ENCODE measurements at regions not wholly inside any gene's neighbourhood (a gene's known extent, or its start where the extent isn't known, plus 50 kb on each side); places are given as distances from the start of the nearest gene placed in this dataset.
"Not testable (repeated sequence)": the region's sequence is repeated elsewhere in the genome, so short reads cannot be mapped to it uniquely, and the experiment has no call there.

DNA sequence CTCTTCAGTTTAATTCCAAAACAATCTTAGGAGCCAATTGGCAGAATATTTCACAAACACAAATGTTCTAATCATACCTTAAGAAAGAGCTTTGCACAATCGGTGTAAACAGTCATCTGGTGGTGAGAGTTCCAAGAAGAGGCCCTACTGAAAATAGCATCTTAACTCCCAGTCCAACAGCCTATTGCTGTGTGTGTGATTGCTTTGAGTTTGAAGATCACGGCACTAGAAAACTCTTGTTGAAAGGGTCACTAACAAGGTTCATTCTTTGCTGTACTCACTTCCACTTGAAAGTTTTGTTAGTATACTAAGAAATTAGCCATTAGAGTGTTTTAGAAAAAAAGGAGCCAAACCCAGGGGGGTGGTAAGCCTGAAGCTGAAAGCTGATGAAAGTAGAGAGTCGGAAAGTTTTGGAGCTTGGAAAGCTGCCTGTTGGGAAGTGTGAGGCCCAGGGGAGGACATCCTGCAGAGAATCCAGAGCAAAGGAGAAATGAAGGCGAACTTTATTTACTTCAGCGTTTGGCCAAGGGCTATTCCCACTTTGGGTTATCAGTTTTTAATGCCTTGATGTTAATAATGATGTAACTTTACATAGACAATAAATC, 180.3 kb upstream of the GHR start:
- DNase-seq (ENCODE audit: low spot score), result no peak

DNA sequence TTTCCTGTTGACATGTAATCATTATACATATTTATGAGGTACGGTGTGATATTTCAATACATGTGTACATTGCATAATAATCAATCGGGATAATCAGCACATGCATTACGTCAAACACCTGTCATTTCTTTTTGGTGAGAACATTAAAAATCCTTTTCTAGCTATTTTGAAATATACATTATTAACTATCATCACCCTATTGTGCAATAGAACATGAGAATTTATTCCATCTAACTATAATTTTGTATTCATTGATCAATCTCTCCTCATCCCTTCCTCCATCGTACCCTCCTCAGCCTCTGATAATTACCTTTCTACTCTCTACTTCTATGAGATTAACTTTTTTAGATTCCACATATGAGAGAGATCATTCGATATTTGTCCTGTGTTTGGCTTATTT, 170.9 kb upstream of the GHR start:
- DNase-seq (ENCODE audit: low spot score), result no peak

- DNase-seq (ENCODE audit: low spot score), result not testable (repeated sequence)
Measured at GRCh38 chr5:42259914-42260313, 163.3 kb upstream of the GHR start.

DNA sequence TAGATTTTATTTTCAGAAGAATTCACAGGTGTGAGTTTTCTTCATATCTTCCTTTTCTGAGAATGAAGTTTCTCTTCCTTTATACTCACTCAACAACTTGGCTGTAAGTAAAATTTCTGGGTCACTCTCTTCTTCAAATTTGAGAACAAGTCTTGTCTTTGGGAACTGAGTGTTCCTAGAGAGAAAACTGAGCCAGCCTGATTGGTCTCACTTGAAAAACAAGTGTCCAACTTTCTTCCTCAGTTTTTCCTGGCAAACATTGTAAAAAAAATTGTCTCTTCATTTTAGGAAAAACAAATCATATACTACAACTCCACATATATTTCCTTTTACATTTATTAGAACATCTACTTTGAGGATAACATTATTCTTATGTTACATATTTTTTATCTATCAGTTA, 156.1 kb upstream of the GHR start:
- no peak for DNase-seq (ENCODE audit: low spot score)

- not testable (repeated sequence) for DNase-seq (ENCODE audit: low spot score)
Measured at GRCh38 chr5:42268170-42268569, 155.1 kb upstream of the GHR start.

- no peak for DNase-seq (ENCODE audit: low spot score)
Measured at GRCh38 chr5:42268630-42269029, 154.6 kb upstream of the GHR start.

- DNase-seq (ENCODE audit: low spot score), result no peak
Measured at GRCh38 chr5:42270771-42271170, 152.5 kb upstream of the GHR start.

GRCh38 chr5:42274913-42275312, 148.3 kb upstream of the GHR start:
- no peak for DNase-seq (ENCODE audit: low spot score)

DNA sequence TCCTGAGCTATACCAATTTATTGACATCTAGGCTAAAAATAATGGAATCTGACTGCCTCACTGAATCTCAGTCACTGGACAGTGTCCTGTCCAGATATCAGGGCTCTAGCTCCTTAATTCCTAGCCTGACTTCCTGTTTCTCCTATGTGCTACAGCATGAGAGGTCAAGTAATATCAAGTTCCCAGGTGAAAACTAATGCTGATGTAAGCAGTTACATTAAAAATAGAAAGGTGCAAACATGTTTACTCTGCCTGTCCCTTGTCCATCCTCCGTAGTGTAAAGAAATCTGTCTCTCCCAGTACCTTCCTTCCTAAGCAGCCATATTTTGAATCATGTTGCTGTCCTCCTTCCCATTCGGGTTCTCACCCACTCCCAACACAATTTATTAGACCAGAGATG, 145.9 kb upstream of the GHR start:
- no peak for DNase-seq (ENCODE audit: low spot score)

DNA sequence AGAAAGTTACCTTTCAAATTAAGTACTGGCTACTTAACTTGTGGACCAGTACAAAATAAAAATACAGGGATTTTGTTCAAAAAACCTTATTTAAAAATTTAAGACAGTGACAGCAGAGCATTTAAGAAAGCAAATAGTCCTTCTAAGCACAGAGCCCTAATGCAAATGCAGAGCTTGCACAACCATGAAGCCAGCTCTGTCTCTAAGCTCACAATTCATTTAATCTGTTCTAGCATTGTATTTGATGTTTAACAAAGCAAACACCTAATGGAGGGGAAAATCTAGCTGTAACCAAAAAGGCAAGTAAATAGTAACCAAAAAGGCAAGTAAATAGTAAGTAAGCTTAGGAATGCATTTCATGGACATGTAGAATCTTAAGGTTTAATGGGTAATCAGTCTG, 138.7 kb upstream of the GHR start:
- DNase-seq (ENCODE audit: low spot score), result no peak

GRCh38 chr5:42285230-42285629, 138.0 kb upstream of the GHR start:
- DNase-seq (ENCODE audit: low spot score), result no peak

DNA sequence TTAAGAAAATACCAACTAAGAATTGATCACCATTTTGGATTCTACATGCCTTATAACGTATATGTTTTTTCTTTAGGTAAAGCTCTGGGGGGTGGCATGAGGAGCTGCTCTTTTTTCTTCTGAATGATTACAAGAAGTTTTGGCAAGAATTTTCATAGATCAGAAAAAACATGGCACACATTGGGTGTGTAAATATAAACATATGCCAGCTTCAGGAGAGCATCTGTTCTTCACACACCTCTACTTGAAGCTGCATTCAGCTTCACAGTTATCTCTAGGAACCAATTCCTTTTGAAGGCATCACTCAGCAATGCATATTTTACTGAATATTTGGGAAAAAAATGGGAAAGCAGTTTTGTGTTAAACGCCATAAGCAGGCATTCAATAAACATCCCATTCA, 122.7 kb upstream of the GHR start:
- DNase-seq (ENCODE audit: low spot score), result no peak

DNA sequence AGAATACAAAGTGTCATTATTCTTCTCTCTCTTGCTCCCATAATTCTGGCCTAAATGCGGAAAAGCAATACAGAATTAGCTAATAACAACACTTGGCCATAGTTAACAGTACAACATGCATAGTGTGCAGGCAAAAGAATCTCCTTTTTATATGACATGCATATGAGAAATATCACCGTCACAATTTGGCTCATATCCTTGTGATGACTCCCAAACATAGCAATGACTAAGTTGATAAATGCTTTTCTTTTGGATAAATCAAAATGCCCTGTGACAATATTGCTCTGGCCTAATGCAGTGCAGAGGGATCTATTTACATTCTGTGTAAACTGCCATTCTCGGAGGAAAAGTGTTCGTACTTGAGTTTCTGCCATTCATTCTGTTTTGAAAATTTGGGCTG, 121.9 kb upstream of the GHR start:
- DNase-seq (ENCODE audit: low spot score), result no peak

DNA sequence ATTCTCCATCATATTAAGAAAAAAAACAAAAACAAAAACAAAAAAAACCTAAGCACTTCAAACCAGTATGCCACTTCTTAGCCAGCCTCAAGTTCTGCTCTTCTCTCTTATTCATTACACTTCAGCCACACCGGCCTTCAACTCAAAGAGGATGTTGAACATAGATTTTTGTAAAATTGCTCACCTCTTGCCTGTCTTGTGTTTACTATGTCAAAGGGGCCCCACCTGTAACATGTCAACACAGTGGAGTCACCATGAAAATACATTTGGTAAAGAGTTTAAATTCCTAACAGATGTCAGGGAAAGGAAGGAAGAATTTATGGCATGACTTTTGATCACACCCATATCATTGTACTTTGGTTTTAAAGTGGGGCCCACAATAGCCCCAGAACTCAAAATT, 121.1 kb upstream of the GHR start:
- DNase-seq (ENCODE audit: low spot score), result no peak

GRCh38 chr5:42306287-42306686, 117.0 kb upstream of the GHR start:
- DNase-seq (ENCODE audit: low spot score), result no peak

DNA sequence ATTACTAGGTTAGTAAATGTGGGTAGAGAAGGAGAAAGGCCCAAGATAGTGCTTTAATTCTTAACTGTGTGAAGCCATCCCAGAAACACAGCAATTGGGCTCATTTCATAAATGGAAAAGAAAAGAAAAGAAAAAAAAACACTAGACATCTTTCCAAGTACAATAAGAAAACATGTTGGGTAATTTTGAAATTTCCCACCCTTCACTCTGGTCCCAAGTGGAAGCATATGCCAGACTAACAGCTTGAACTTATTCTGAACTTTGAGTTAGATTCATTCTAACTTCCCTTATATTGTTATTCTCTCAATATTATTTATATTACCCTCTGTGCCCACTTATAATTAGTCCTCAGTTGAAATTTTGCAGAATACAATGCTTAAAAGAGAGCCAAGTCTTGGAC, 113.4 kb upstream of the GHR start:
- no peak for DNase-seq (ENCODE audit: low spot score)

GRCh38 chr5:42315214-42315613, 108.0 kb upstream of the GHR start:
- DNase-seq (ENCODE audit: low spot score), result no peak

DNA sequence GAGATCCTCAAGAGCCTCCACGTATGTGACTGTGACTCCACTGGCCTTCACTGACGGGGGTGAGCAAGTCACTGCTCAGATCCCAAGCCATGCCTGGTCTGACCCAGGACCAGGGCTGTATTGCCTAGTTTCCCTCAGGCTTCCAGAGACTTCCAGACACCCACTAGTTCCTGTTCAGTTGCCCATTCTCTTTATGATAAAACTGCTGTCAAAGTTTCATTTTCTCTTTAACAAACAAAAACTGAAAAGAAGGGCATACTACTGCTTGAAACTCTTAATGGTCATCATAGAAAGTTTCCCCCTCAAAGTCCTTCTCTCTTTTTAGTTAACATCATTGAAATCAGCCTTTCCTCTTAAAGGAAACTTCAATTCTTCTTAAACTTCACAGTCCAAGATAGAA, 105.7 kb upstream of the GHR start:
- DNase-seq (ENCODE audit: low spot score), result no peak

- DNase-seq (ENCODE audit: low spot score), result not testable (repeated sequence)
Measured at GRCh38 chr5:42319546-42319945, 103.7 kb upstream of the GHR start.

DNA sequence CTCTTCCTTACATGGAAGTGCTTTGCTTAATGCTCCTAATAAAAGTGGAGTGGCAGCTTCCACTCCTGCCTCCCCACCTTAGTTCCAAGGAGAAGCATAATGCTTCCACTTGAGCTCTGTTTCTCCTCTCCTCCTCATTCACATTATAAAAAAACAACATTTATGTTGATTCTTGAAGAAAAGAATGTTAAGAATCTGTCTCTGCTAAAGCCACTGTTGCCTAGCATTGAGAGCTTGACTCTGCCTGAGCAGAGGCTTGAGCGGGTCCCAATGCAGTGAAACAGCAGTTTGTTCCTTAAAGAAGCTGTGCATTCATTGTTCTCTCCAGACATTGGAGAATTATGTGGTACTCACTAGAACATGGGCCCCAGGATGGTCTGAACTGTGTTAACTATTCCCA, 101.5 kb upstream of the GHR start:
- DNase-seq (ENCODE audit: low spot score), result no peak

DNA sequence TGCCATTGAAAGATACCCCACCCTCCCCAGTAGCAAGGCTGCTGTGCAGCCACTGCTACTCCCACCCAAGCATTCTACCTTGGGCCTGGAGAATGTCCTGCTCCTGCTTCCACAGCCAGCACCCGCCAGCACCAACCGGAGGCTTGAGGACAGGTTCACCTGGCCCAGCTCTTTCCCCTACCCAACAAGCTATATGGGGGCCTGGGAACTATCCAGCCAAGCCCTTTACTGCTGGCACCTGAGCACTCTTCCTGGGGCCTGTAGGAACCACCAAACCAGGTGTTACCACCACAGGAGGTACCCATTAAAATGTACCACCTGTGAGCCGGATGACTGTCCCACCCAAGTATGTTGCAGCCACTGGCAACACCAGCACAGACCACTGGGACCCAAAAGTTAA, 86.1 kb upstream of the GHR start:
- no peak for DNase-seq (ENCODE audit: low spot score)

DNA sequence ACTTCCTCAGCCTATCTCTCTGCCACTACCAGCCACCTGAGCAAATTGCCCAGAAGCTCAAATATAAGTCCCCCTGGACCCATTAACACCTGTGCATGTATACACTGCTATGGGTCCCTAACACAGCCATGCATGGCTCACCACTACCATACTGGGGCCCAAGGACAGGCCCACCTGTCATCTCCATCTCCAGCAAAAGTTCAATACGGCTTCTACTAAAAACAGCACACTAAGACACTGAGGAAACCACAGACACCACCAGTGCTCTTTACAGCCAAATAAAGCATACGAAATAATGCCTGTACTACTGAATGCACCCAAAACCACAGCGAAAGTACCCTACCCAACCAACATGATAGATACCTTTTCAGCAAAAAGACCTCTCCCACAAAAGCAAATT, 85.6 kb upstream of the GHR start:
- no peak for DNase-seq (ENCODE audit: low spot score)

- DNase-seq (ENCODE audit: low spot score), result no peak
Measured at GRCh38 chr5:42338136-42338535, 85.1 kb upstream of the GHR start.

GRCh38 chr5:42349163-42349562, 74.1 kb upstream of the GHR start:
- DNase-seq (ENCODE audit: low spot score), result no peak

DNA sequence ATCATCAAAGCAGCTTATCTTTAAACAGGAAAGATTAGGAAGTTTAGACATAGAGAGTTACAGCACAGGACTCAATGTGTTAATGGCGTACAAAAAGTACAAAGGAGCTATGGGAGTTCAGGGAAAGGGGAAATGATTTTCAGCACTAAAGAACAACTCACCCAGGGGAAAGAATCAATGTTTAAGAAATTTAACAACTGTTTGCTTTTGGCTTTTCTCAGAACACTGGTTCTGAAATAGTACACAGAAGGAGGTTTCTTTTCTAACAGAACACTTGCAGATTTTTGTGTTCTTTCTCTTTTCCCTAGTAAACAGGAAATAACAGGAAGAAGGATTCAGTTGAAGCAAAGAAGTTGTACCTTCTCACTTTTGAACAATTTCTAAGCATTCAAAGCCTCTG, 71.3 kb upstream of the GHR start:
- no peak for DNase-seq (ENCODE audit: low spot score)
